ENCODE measurements at regions not wholly inside any gene's neighbourhood (a gene's known extent, or its start where the extent isn't known, plus 50 kb on each side); places are given as distances from the start of the nearest gene placed in this dataset.
"Not testable (repeated sequence)": the region's sequence is repeated elsewhere in the genome, so short reads cannot be mapped to it uniquely, and the experiment has no call there.

GRCh38 chr7:1351881-1352625 is 107.2 kb downstream of the MICALL2 start:
- Histone ChIP-seq H3K27ac (ENCODE audit: insufficient read depth, low read depth, low read length, poor library complexity, severe bottlenecking) (no peak overlapping the region), H3K4me1 (ENCODE audit: control insufficient read depth, insufficient read depth, low read length) (no peaks in the 10 kb centered on the region), H3K9me3 (ENCODE audit: control insufficient read depth, low read length) (no peaks in the 10 kb centered on the region), H3K36me3 (ENCODE audit: control insufficient read depth, insufficient read depth, low read length) (no peaks in the 10 kb centered on the region), H3K27me3 (ENCODE audit: control insufficient read depth, insufficient read depth, low read length, poor library complexity, severe bottlenecking) (no peaks in the 10 kb centered on the region), H3K4me3 (ENCODE audit: insufficient read depth, low read depth, low read length) (no peak overlapping the region)
- WGBS, 2 experiments = 91 to 93% methylated on average over 30 of the region's 30 CpGs

- H3K9me3 ChIP-seq (ENCODE audit: control insufficient read depth, low read length) = no peaks in the 10 kb centered on the region
- H3K36me3 ChIP-seq (ENCODE audit: control insufficient read depth, insufficient read depth, low read length) = no peaks in the 10 kb centered on the region
- no peak overlapping the region for H3K27ac ChIP-seq (ENCODE audit: insufficient read depth, low read depth, low read length, poor library complexity, severe bottlenecking)
- no peak overlapping the region for H3K4me3 ChIP-seq (ENCODE audit: insufficient read depth, low read depth, low read length)
- WGBS, 2 experiments = 94% methylated on average over 27 of the region's 27 CpGs
- no peaks in the 10 kb centered on the region for H3K4me1 ChIP-seq (ENCODE audit: control insufficient read depth, insufficient read depth, low read length)
- no peaks in the 10 kb centered on the region for H3K27me3 ChIP-seq (ENCODE audit: control insufficient read depth, insufficient read depth, low read length, poor library complexity, severe bottlenecking)
These were observed 106.5 kb downstream of the MICALL2 start for GRCh38 chr7:1352656-1353271.

- no peaks in the 10 kb centered on the region for H3K9me3 ChIP-seq (ENCODE audit: control insufficient read depth, low read length)
- no peak overlapping the region for H3K4me3 ChIP-seq (ENCODE audit: insufficient read depth, low read depth, low read length)
- no peaks in the 10 kb centered on the region for H3K27me3 ChIP-seq (ENCODE audit: control insufficient read depth, insufficient read depth, low read length, poor library complexity, severe bottlenecking)
- H3K4me1 ChIP-seq (ENCODE audit: control insufficient read depth, insufficient read depth, low read length) = no peaks in the 10 kb centered on the region
- no peak overlapping the region for H3K27ac ChIP-seq (ENCODE audit: insufficient read depth, low read depth, low read length, poor library complexity, severe bottlenecking)
- WGBS, 2 experiments = 87 to 91% methylated on average over 28 to 32 of the region's 32 CpGs
- no peaks in the 10 kb centered on the region for H3K36me3 ChIP-seq (ENCODE audit: control insufficient read depth, insufficient read depth, low read length)
These were observed 104.4 kb downstream of the MICALL2 start for GRCh38 chr7:1354661-1355567.

GRCh38 chr7:1355568-1356340 is 103.5 kb downstream of the MICALL2 start:
- Histone ChIP-seq H3K9me3 (ENCODE audit: control insufficient read depth, low read length) (no peaks in the 10 kb centered on the region), H3K27me3 (ENCODE audit: control insufficient read depth, insufficient read depth, low read length, poor library complexity, severe bottlenecking) (no peaks in the 10 kb centered on the region), H3K36me3 (ENCODE audit: control insufficient read depth, insufficient read depth, low read length) (no peaks in the 10 kb centered on the region), H3K4me3 (ENCODE audit: insufficient read depth, low read depth, low read length) (no peak overlapping the region), H3K4me1 (ENCODE audit: control insufficient read depth, insufficient read depth, low read length) (no peaks in the 10 kb centered on the region), H3K27ac (ENCODE audit: insufficient read depth, low read depth, low read length, poor library complexity, severe bottlenecking) (no peak overlapping the region)
- 81 to 82% methylated on average over 24 of the region's 24 CpGs for WGBS, 2 experiments

- H3K27ac ChIP-seq (ENCODE audit: insufficient read depth, low read depth, low read length, poor library complexity, severe bottlenecking); H3K4me1 ChIP-seq (ENCODE audit: control insufficient read depth, insufficient read depth, low read length); H3K27me3 ChIP-seq (ENCODE audit: control insufficient read depth, insufficient read depth, low read length, poor library complexity, severe bottlenecking); H3K4me3 ChIP-seq (ENCODE audit: insufficient read depth, low read depth, low read length); H3K9me3 ChIP-seq (ENCODE audit: control insufficient read depth, low read length); H3K36me3 ChIP-seq (ENCODE audit: control insufficient read depth, insufficient read depth, low read length): not testable (repeated sequence)
- WGBS, 2 experiments = 92 to 98% methylated on average over 5 to 6 of the region's 6 CpGs
These were observed 102.4 kb downstream of the MICALL2 start for GRCh38 chr7:1356853-1357252.

GRCh38 chr7:1357260-1357600 is 102.0 kb downstream of the MICALL2 start:
- not testable (repeated sequence) for H3K27me3 ChIP-seq (ENCODE audit: control insufficient read depth, insufficient read depth, low read length, poor library complexity, severe bottlenecking); H3K27ac ChIP-seq (ENCODE audit: insufficient read depth, low read depth, low read length, poor library complexity, severe bottlenecking); H3K4me1 ChIP-seq (ENCODE audit: control insufficient read depth, insufficient read depth, low read length); H3K9me3 ChIP-seq (ENCODE audit: control insufficient read depth, low read length); H3K36me3 ChIP-seq (ENCODE audit: control insufficient read depth, insufficient read depth, low read length); H3K4me3 ChIP-seq (ENCODE audit: insufficient read depth, low read depth, low read length)
- WGBS, 2 experiments = 92 to 95% methylated on average over 3 of the region's 3 CpGs

GRCh38 chr7:1357601-1358271 is 101.5 kb downstream of the MICALL2 start:
- Histone ChIP-seq H3K36me3 (ENCODE audit: control insufficient read depth, insufficient read depth, low read length) (no peaks in the 10 kb centered on the region), H3K4me1 (ENCODE audit: control insufficient read depth, insufficient read depth, low read length) (no peaks in the 10 kb centered on the region), H3K27me3 (ENCODE audit: control insufficient read depth, insufficient read depth, low read length, poor library complexity, severe bottlenecking) (no peaks in the 10 kb centered on the region), H3K9me3 (ENCODE audit: control insufficient read depth, low read length) (no peaks in the 10 kb centered on the region), H3K4me3 (ENCODE audit: insufficient read depth, low read depth, low read length) (no peak overlapping the region), H3K27ac (ENCODE audit: insufficient read depth, low read depth, low read length, poor library complexity, severe bottlenecking) (no peak overlapping the region)
- 89 to 92% methylated on average over 23 of the region's 23 CpGs for WGBS, 2 experiments

GRCh38 chr7:1358376-1359050 is 100.8 kb downstream of the MICALL2 start:
- whole genome bisulfite sequencing, 2 experiments = 87% methylated on average over 22 of the region's 22 CpGs
- no peak overlapping the region for H3K4me3 ChIP-seq (ENCODE audit: insufficient read depth, low read depth, low read length)
- no peaks in the 10 kb centered on the region for H3K4me1 ChIP-seq (ENCODE audit: control insufficient read depth, insufficient read depth, low read length)
- no peak overlapping the region for H3K27ac ChIP-seq (ENCODE audit: insufficient read depth, low read depth, low read length, poor library complexity, severe bottlenecking)
- H3K27me3 ChIP-seq (ENCODE audit: control insufficient read depth, insufficient read depth, low read length, poor library complexity, severe bottlenecking) = no peaks in the 10 kb centered on the region
- no peaks in the 10 kb centered on the region for H3K9me3 ChIP-seq (ENCODE audit: control insufficient read depth, low read length)
- no peaks in the 10 kb centered on the region for H3K36me3 ChIP-seq (ENCODE audit: control insufficient read depth, insufficient read depth, low read length)

GRCh38 chr7:1359051-1359400 is 100.2 kb downstream of the MICALL2 start:
- Histone ChIP-seq H3K9me3 (ENCODE audit: control insufficient read depth, low read length) (no peaks in the 10 kb centered on the region), H3K27me3 (ENCODE audit: control insufficient read depth, insufficient read depth, low read length, poor library complexity, severe bottlenecking) (no peaks in the 10 kb centered on the region), H3K4me1 (ENCODE audit: control insufficient read depth, insufficient read depth, low read length) (no peaks in the 10 kb centered on the region), H3K36me3 (ENCODE audit: control insufficient read depth, insufficient read depth, low read length) (no peaks in the 10 kb centered on the region), H3K4me3 (ENCODE audit: insufficient read depth, low read depth, low read length) (no peak overlapping the region), H3K27ac (ENCODE audit: insufficient read depth, low read depth, low read length, poor library complexity, severe bottlenecking) (no peak overlapping the region)
- WGBS, 2 experiments = 82 to 83% methylated on average over 12 of the region's 12 CpGs
